COLO668 (cell line): ENCODE measurements at regions not wholly inside any gene's neighbourhood (a gene's known extent, or its start where the extent isn't known, plus 50 kb on each side); places are given as distances from the start of the nearest gene placed in this dataset.
"Not testable (repeated sequence)": the region's sequence is repeated elsewhere in the genome, so short reads cannot be mapped to it uniquely, and the experiment has no call there.

ENCODE experiments used
- DNase-seq: peaks from one replicate; lab custom pipeline; 2025; ENCODE audit not compliant: unreplicated experiment; lab: John Stamatoyannopoulos, UW

DNA sequence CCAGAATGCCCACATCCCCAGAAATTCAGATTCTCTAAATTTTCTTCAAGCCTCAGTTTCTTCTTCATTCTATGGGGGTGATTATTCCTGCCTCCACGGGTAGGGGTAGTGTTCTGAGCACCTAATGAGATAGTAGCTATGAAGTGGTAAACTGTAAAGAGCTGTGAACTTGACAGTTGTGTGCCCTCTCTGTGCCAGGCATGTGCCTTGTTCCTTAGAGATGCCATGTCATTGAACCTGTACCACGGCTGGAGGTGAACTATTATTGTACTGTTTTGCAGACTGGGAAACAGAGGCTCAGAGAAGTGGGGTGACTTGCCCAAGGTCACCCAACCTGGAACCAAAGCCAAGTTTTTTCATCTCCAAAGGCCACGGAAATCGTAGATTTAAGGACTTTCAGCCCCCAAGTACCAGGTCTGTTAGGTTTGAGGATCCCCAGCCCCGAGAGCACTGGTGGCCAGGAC lies 67.7 kb upstream of the SIRPA start:
- no peak for DNase-seq

DNA sequence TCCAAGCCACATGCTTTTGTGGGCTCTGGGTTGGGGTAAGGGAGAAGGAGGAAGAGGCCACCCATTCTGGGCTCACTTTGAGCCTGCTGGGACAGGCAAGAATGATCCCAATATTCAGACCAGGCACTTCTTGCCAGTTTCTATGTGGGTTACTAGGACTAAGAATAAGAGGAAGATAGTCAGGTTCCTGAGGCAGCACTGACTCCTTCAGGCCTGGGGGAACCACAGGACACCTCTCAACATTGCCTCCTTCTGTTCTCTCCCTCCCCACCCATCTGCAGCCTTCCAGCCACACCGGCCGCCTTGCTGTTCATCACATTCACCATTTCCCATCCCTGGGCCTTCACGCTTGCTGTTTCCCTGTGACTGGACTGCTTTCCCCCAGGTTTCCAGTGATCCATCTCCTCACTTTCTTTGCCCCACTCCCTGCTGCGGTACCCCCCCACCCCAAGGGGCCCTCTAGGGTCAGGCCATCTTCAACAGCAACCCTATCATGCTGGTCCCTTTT lies 69.2 kb upstream of the SIRPA start:
- no peak for DNase-seq

DNA sequence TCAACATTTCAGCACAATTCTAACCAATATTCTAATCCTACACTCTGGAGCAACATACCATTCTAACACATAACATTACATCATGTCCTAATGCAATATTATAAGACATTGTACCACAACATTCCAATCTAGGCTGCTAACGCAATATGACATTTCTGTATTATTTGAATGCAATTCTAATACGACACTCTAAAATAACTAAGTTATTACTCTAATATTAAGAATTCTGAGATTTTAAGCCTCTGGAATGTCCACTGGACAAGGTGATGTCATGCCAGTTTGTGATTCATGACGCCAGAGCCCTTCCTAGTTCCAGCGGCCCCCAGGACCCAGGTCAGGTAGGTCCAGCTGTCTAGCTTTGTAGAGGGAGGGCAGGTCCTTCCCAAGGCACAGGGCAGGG lies 69.7 kb upstream of the SIRPA start:
- DNase-seq, result no peak

DNA sequence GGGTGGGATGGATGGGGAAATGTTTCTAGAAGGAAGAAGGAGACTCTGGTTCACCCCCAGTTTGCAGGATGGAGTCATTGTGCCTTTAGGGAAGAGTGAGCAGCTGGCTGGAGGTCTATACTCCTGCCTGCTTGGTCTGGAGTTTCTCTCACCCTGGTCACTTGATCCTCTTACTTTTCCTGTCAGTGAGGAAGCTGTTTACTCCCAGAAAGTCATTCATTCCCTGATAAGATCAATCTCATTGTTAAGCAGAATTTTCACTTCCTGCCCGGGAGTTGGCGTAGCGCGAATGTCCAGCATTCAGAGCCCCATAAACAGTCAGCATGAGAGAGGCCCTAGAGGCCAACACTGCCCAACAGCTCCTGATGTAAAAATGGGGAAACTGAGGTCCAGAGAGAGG lies 70.4 kb upstream of the SIRPA start:
- DNase-seq, result no peak

DNA sequence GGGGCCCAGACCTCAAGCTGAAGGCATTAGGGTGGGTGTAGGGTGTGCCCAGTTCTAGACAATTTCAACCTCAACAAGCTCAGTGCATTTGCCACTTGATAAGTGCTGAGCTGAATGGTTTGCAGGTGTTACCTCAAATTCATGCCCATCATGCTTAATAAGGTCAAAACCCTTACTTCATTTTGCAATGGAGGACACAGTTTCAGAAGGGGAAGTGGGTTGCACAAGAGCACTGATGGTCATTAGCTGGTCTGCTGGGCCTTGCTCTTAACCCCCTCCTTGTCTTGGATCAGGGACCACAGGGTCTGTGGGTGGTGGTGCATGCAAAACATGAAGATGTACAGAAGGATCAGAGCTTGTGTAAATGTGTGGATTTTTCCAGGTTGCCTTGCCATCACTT lies 71.0 kb upstream of the SIRPA start:
- no peak for DNase-seq

DNA sequence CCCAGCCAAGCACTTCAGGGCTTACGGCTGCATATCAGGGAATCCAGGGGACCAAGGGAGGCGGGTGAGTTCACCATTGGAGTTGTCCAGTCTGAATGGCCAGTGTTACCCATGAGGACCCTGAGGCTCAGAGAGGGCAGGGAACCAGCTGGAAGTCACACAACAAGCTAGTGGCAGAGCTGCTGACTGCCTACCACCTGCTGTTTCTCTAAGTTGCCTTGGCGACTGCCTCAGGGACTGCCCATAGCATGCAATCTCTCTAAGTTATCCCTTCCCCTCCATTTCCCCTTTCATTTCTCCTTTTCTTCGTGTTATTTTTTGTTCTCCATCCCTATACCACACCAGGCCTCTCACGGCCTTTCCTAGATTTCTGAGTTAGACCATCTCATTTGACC lies 71.8 kb upstream of the SIRPA start:
- DNase-seq, result no peak

DNA sequence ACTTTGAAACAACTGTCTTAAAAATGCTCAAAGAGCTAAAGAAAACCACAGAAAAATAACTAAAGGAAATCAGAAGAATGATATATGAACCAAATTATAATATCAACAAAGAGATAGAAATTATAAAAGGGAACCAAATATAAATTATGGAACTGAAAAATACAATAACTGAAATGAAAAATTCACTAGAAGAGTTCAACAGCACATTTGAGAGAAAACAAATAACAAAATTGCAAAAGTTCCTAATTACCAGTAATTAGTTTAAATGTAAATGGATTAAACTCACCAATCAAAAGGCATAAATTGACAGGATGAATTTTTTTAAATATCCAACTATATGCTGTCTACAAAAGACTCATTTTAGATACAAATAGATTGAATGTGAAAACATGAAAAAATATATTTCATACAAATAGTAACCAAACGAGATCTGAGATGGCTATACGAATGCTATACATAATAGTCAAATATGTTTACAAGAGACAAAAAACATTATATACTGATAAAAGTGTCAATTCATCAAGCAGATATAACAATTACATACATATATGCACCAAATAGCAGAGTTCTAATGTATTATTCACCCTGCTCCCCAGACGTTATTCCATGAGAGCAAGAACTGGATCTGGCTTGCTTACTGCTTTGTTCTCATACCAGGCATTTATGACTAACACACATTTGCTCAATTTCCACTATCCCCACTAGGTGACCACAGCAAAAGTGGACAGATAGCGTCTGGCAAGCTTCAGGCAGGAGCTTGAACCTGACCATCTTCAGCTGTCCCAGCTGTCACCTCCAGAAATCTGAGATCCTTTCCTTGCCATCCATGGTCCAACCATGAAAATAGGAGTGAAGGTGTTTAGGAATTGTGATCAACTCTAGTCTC lies 72.4 kb upstream of the SIRPA start:
- no peak for DNase-seq

DNA sequence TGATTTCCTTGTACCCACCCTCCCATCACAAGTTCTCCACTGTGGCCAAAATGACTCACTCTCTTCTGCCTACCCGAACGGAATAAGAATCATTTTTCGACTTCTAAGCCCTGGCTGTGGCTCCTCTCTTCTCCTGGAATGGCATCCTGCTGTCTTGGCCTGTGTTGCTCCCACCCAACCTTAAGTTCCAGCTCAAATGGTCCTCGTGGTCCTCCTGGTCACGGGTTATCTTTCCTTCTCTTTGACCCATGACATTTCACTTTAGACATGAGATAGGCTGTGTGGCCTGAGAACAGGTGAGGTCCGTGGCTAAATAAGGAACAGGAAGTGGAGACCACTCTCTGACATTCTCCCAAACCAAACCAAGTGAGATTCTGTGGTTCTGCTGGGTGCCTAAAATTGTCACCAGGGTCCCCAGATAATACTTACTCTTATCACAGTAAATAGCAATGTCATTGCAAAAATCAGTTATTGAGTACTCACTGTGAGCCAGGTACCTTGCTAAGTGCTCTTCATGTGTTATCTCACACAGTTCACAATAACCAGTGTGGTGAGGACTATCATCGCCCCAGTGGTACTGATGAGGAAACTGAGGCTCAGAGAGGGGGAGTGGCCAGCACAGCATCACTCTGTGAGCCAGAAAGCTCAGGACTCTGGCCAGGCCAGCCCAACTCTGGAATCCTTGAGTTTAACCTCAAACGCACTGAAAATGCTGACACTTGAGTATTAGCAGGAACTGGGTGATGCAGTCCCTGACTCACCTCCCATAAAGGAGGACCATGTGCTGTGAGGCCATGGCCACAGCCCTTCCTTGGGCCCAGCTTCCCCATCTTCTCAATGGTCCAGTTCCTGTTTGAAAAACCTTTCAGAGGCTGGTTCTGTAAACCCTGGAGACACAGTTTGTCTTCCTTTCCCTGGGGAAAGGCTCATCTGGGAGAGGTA lies 74.8 kb upstream of the SIRPA start:
- no peak for DNase-seq

- no peak for DNase-seq
Observed at GRCh38 chr20:1819311-1820137, 75.7 kb upstream of the SIRPA start.

DNA sequence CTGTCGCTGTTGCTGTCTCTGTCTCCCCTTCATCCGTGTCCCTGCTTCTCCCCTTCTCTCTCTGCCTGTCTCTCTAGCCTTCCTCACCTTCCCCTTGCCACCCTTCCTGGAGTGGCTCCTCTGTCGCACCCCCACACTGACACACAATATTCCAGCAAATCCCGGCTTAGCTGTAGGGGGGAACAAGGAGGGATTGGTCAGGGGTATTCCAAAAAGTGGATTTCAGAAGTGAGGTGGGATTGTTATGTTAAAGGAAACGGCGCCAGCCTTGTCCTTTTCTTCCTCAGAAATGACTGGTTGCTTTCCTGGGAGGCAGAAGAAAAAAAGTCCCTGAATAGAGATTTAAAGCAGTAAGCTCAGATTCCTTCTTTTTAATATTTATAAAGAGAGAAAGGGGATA lies 76.3 kb upstream of the SIRPA start:
- DNase-seq, result no peak

GRCh38 chr20:1818247-1818840 lies 76.9 kb upstream of the SIRPA start:
- no peak for DNase-seq

- no peak for DNase-seq
Observed at GRCh38 chr20:1817577-1818211, 77.5 kb upstream of the SIRPA start.

GRCh38 chr20:1816384-1817381 lies 78.5 kb upstream of the SIRPA start:
- DNase-seq, result no peak

- no peak for DNase-seq
Observed at GRCh38 chr20:1815502-1816085, 79.6 kb upstream of the SIRPA start.

DNA sequence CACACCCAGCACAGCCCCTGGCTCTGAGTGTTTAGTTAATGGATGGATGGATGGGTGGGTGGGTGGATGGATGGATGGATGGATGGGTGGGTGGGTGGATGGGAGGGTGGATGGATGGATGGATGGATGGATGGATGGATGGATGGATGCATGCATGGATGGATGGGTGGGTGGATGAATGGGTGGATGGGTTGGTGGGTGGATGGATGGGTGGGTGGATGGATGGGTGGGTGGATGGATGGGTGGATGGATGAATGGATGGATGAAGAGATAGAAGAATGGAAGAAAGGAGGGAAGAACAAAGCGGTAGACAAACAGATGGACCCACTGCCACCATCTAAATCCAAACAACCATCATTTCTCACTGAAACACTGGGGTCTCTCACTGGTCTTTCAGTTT lies 80.3 kb upstream of the SIRPA start:
- DNase-seq, result not testable (repeated sequence)

DNA sequence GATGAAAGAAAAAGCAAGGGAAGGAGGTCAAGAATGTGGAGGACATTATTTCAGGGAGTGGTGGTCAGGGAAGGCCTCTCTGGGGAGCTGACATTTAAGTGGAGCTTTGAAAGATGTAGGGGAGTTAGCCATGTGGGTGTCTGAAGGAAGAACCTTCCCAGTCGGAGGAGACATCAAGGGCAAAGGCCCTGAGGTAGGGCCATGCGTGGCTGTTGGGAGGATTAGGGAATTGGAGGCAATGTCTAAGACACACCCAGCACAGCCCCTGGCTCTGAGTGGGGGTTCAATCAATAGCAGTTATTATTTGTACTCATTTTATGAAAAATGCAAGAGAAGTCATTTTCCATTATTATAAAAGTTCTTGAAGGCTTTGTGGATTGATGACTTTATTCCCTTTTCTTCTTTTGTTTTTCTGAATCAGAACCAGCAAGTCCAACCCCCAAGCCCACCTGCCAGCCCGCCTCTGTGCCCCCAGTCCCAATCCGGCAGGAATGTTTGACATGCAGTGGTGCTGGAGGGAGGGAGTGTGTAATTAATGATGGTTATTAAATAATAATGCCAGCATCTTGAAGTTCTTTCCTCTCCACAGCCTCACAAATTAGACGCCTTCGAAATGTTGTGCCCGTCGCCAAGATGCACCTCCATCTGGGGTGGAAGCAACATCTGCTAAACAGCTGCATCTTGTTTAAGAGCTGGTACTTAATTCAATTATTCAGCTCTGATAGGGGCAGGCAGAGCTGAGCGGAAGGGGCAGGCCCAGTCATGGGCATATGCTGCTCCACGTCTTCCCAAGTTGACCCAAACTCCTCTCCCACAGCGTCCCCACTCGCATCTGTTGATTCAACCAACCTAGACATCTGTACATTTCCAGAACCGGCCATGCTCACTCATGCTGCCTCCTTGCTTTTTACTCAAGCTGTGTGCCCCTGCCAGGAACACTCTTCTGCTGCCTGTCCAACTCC lies 81.3 kb upstream of the SIRPA start:
- no peak for DNase-seq

GRCh38 chr20:1813101-1813529 lies 82.1 kb upstream of the SIRPA start:
- no peak for DNase-seq
